K562 (cell line): ENCODE measurements at regions not wholly inside any gene's neighbourhood (a gene's known extent, or its start where the extent isn't known, plus 50 kb on each side); places are given as distances from the start of the nearest gene placed in this dataset.

Source experiments
- ATAC-seq: fragments of 200-7000 bp; cut with Tn5 transposase; 3 replicates; pipeline ENCODE4 v1.9.1; 2020; ENCODE audit warnings: moderate library complexity
- BruUV-seq: library from RNA; stranded (reverse); fragments of 400-500 nt; replicated peaks from 2 replicates; lab custom pipeline; 2021; lab: Mats Ljungman, UMichigan
- CTCF ChIA-PET: fragments of 300-600 bp; formaldehyde crosslinking; extraction: SDS; loops from one replicate; lab custom pipeline; 2021; ENCODE audit warnings: low intra/inter-chr PET ratio; lab: Yijun Ruan, JAX
- POLR2A ChIA-PET: fragments of 300-600, 350-650 bp; sonication (Branson Sonifier 250); formaldehyde crosslinking; extraction: SDS; loops from one replicate; lab custom pipeline; 2021; ENCODE audit warnings: antibody characterized with exemption, inconsistent platforms; lab: Yijun Ruan, JAX
- DNase-seq, 4 experiments: peaks; one replicate each; pipeline versions ENCODE4 v3.0.0 to v3.0.0-alpha.2; 2011 to 2018; ENCODE audit warnings: low spot score in 3 of 4, mixed read lengths in 3 of 4; ENCODE audit errors: extremely low read depth in 1 of 4
- FAIRE-seq: peaks from 2 replicates; lab custom pipeline; 2011; peaks lifted over from hg19 to GRCh38; lab: Jason Lieb, UNC
- H2AFZ ChIP-seq: 2 replicates; pipeline ENCODE4 v1.6.0; 2011; ENCODE audit warnings: low read depth, low read length, control low read depth, inconsistent platforms
- H3K27ac ChIP-seq: fragments of 200-600 bp; 3 replicates; pipeline ENCODE4 v1.8.0; 2011; ENCODE audit warnings: low read depth, mild to moderate bottlenecking, control low read depth, inconsistent platforms, low read length, moderate library complexity, mixed read lengths; ENCODE audit errors: extremely low read depth
- H3K27me3 ChIP-seq, 2 experiments: fragments of 300-600 bp in 1 of 2; 2 replicates in 1 of 2; 3 replicates in 1 of 2; pipeline versions ENCODE4 v1.6.0 to v1.8.0; 2011; ENCODE audit warnings: inconsistent platforms in 2 of 2, low read length in 2 of 2, mild to moderate bottlenecking in 1 of 2, mixed read lengths in 1 of 2, moderate library complexity in 1 of 2; ENCODE audit not compliant: control insufficient read depth in 2 of 2, insufficient read depth in 2 of 2
- H3K36me3 ChIP-seq: fragments of 300-600 bp; 3 replicates; pipeline ENCODE4 v1.8.0; 2011; ENCODE audit warnings: mild to moderate bottlenecking, low read length, inconsistent platforms; ENCODE audit not compliant: control insufficient read depth, insufficient read depth
- H3K4me1 ChIP-seq, 2 experiments: fragments of 200-600 bp in 1 of 2; replicated peaks in 1 of 2; 2 replicates in 1 of 2; 3 replicates in 1 of 2; pipeline versions ENCODE4 v1.5.1 to v1.8.0; 2011; ENCODE audit warnings: inconsistent platforms in 2 of 2, low read length in 2 of 2, mild to moderate bottlenecking in 1 of 2, mixed read lengths in 1 of 2, moderate library complexity in 1 of 2; ENCODE audit not compliant: control insufficient read depth in 2 of 2, insufficient read depth in 2 of 2
- H3K4me2 ChIP-seq: 2 replicates; pipeline ENCODE4 v1.6.1; 2011; ENCODE audit warnings: low read length, control low read depth, inconsistent platforms, mixed read lengths; ENCODE audit not compliant: insufficient read depth
- H3K4me3 ChIP-seq: fragments of 200-600 bp; sonication (generic), shearing (Covaris generic); 2 replicates; pipeline ENCODE4 v1.5.1; 2016; ENCODE audit warnings: control low read depth, inconsistent platforms
- H3K79me2 ChIP-seq: fragments of 200-600 bp; 3 replicates; pipeline ENCODE4 v1.8.0; 2011; ENCODE audit warnings: low read length, inconsistent platforms; ENCODE audit not compliant: control insufficient read depth, insufficient read depth
- H3K9ac ChIP-seq, 2 experiments: 2 replicates each; pipeline versions ENCODE4 v1.6.0 to v1.6.1; 2011; ENCODE audit warnings: low read depth in 2 of 2, low read length in 2 of 2, control low read depth in 1 of 2, inconsistent platforms in 1 of 2, mild to moderate bottlenecking in 1 of 2, mixed read lengths in 1 of 2; ENCODE audit not compliant: insufficient read depth in 1 of 2
- H3K9me1 ChIP-seq: one replicate; pipeline ENCODE4 v1.6.0; 2011; ENCODE audit warnings: inconsistent platforms, mild to moderate bottlenecking, low read length, moderate library complexity; ENCODE audit not compliant: control insufficient read depth, insufficient read depth
- H3K9me3 ChIP-seq: replicated peaks from 2 replicates; pipeline ENCODE4 v1.5.1; 2011; ENCODE audit warnings: low read depth, low read length, inconsistent platforms; ENCODE audit not compliant: control insufficient read depth, insufficient read depth
- H4K20me1 ChIP-seq: replicated peaks from 2 replicates; pipeline ENCODE4 v1.6.1; 2011; ENCODE audit warnings: low read length, inconsistent platforms, mixed read lengths; ENCODE audit not compliant: control insufficient read depth, insufficient read depth
- CBX3 ChIP-seq, 2 experiments: IDR thresholded peaks; 1 replicate in 1 of 2; 2 replicates in 1 of 2; pipeline ENCODE4 v1.6.1; 2012; ENCODE audit warnings: inconsistent platforms in 2 of 2, low read length in 2 of 2, borderline replicate concordance in 1 of 2, control low read depth in 1 of 2
- COPS2 ChIP-seq: fragments of 450-650 bp; conservative IDR thresholded peaks from 2 replicates; pipeline ENCODE4 v1.6.1; 2016; ENCODE audit warnings: mild to moderate bottlenecking, moderate library complexity
- CTCF ChIP-seq, 3 experiments: IDR thresholded peaks in 2 of 3; conservative IDR thresholded peaks in 1 of 3; 2 replicates each; pipeline ENCODE4 v1.5.1; 2011 to 2012; ENCODE audit warnings: low read length in 3 of 3, mild to moderate bottlenecking in 3 of 3, control low read depth in 2 of 3, improper control_type of control experiment in 1 of 3, inconsistent platforms in 1 of 3, low read depth in 1 of 3, mixed read lengths in 1 of 3, moderate library complexity in 1 of 3; ENCODE audit not compliant: insufficient read depth in 2 of 3
- FOXM1 ChIP-seq, 2 experiments: fragments of 450-650 bp in 1 of 2; sonication (generic) in 1 of 2; formaldehyde crosslinking in 1 of 2; IDR thresholded peaks; 2 replicates each; pipeline versions ENCODE4 v1.6.1 to v1.9.0; 2017 to 2022; ENCODE audit warnings: low read depth in 2 of 2, mild to moderate bottlenecking in 2 of 2, missing genetic modification reagents in 1 of 2, moderate library complexity in 1 of 2
- GATAD2A ChIP-seq: fragments of 450-650 bp; IDR thresholded peaks from 2 replicates; pipeline ENCODE4 v1.6.1; 2017
- RAD21 ChIP-seq, 2 experiments: fragments of 250-450 bp in 1 of 2; fragments of 450-650 bp in 1 of 2; sonication (Bioruptor Pico) in 1 of 2; formaldehyde crosslinking in 1 of 2; IDR thresholded peaks in 1 of 2; conservative IDR thresholded peaks in 1 of 2; 2 replicates each; pipeline versions ENCODE4 v1.4.0 to v1.8.0; 2020 to 2022; ENCODE audit warnings: mild to moderate bottlenecking in 2 of 2, moderate library complexity in 1 of 2
- RFX7 ChIP-seq: fragments of 250-450 bp; sonication (Bioruptor Pico); IDR thresholded peaks from 2 replicates; pipeline ENCODE4 v1.5.1; 2021; ENCODE audit warnings: mild to moderate bottlenecking
- SP2 ChIP-seq: IDR thresholded peaks from 2 replicates; pipeline ENCODE4 v1.6.1; 2011; ENCODE audit warnings: mild to moderate bottlenecking, low read depth, low read length, moderate library complexity; ENCODE audit not compliant: poor library complexity, severe bottlenecking; ENCODE audit errors: extremely low read depth
- WGBS: fragments of 100-300 bp; shearing (Covaris generic); methylation state at CpG from one replicate; pipeline ENCODE4 v1.1.6; 2016; ENCODE audit warnings: low coverage, mixed read lengths; ENCODE audit not compliant: insufficient coverage; ENCODE audit errors: missing lambda C conversion rate; 5-methylcytosine and 5-hydroxymethylcytosine counted together
- in situ Hi-C: fragments of 300-500 bp; cut with MboI; formaldehyde crosslinking; loops from 4 replicates; pipeline ENCODE4 v1.15.0; 2018; ENCODE audit warnings: inconsistent platforms, mixed read lengths
- intact Hi-C: fragments of 100-400 bp; cut with micrococcal nuclease; formaldehyde crosslinking; loops from 2 replicates; pipeline ENCODE4 v1.14.2; 2022
- TF ChIP-seq, protein P1 (sequence below), 2 experiments: fragments of 450-650 bp; formaldehyde crosslinking in 1 of 2; IDR thresholded peaks; 2 replicates each; pipeline versions ENCODE4 v1.4.0 to v1.6.1; 2014 to 2020; ENCODE audit warnings: mild to moderate bottlenecking in 2 of 2, borderline replicate concordance in 1 of 2, low read depth in 1 of 2

DNA sequence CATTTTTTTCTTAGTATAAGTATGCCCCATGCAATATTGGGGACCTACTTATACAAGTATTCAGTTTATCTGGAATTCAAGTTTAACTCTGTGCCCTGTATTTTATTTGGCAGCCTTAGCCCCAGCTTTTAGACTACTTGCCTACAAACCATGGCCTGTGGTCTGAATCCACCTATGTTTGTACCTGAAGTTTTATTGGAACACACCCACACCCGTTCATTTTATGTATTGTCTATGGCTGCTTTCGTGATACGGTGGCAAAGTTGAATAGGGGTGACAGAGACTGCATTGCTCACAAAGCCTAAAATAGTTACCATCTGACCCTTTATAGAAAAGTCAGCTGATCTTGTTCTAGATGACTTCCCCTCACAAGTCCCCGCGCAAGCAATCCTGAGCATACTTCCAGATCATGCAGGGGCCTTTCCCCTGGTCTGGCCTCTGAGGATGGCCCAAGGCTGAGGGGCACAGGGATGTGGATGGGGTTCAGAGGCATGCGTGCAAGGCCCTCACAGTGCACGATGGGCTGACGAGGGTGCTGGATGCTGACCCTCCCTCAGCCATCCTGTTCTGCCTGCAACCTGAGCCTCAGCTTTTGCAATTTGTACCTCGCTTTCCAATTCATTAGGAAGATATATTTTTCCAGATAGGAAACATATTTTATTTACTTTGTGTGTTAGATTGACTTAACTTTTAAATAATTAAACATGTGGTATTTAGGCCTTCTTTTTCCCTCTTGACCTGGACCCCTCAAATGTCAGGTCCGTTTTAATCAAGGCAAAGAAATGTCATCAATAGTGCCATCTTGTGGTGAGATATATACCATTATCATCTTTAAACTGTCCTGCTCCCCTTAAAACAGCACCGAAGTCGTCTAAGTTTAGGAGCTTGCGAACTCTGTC, 527.3 kb upstream of the CCDC196 start:
- no peaks in the 10 kb centered on the region for H3K36me3 ChIP-seq
- H3K79me2 ChIP-seq = no peaks in the 10 kb centered on the region
- intact Hi-C loops (loop anchor here (2.0 to 10.0 kb wide), 4 partner anchors 134 to 794 kb away; no protein-coding TSS in a partner anchor), in situ Hi-C loops (loop anchor here (10.0 to 25.0 kb wide), 2 partner anchors 547 to 794 kb away; partner anchors contain the start of gene FUT8)
- no peak overlapping the region for H3K4me2 ChIP-seq
- peak; percentile 24 to 30 (median 26) for DNase-seq
- no peaks in the 10 kb centered on the region; a peak in 1 of 5 replicates for H3K27me3 ChIP-seq
- POLR2A ChIA-PET = no interaction called here
- H3K9me3 ChIP-seq = no peaks in the 10 kb centered on the region
- no peaks in the 10 kb centered on the region for H3K9me1 ChIP-seq
- WGBS = 10% methylated on average over 11 of the region's 13 CpGs
- no TSS peak for BruUV-seq
- ATAC-seq = peak; percentile 76
- no peak overlapping the region for H3K27ac ChIP-seq
- H2AFZ ChIP-seq = no peak overlapping the region
- no peak overlapping the region for H3K4me3 ChIP-seq
- H3K9ac ChIP-seq = no peak overlapping the region
- no peaks in the 10 kb centered on the region for H4K20me1 ChIP-seq
- H3K4me1 ChIP-seq = no peaks in the 10 kb centered on the region
- CTCF ChIA-PET = interaction anchor here (0.7 to 1.7 kb wide), 3 partner anchors 547 to 1157 kb away, joined by 3 to 9 read pairs (median 3); no protein-coding TSS in a partner anchor
- peak; percentile 49 for FAIRE-seq
- TF ChIP-seq CBX3 (IDR thresholded peaks at IDR 0.05; ENCODE audit: borderline replicate concordance in 1 of 2, low read length in 2 of 2) (no peak), CTCF (IDR thresholded peaks at IDR 0.05 in 2 of 3, conservative IDR thresholded peaks at IDR 0.05 in 1 of 3; ENCODE audit: insufficient read depth in 2 of 3, low read depth in 1 of 3, low read length in 3 of 3) (peak in 1 of 3 experiments; percentile 50; a peak in 3 of 6 replicates), GATAD2A (no peak), RAD21 (CRISPR knock-in tag; conservative IDR thresholded peaks at IDR 0.05 in 1 of 2, IDR thresholded peaks at IDR 0.05 in 1 of 2) (peak; percentile 50 to 63), FOXM1 (IDR thresholded peaks at IDR 0.05; ENCODE audit: low read depth) (no peak), FOXM1 (CRISPR knock-in tag; IDR thresholded peaks at IDR 0.05; ENCODE audit: low read depth) (no peak), RFX7 (CRISPR knock-in tag) (no peak), COPS2 (no peak), SP2 (no peak)
- TF ChIP-seq, protein P1, sequence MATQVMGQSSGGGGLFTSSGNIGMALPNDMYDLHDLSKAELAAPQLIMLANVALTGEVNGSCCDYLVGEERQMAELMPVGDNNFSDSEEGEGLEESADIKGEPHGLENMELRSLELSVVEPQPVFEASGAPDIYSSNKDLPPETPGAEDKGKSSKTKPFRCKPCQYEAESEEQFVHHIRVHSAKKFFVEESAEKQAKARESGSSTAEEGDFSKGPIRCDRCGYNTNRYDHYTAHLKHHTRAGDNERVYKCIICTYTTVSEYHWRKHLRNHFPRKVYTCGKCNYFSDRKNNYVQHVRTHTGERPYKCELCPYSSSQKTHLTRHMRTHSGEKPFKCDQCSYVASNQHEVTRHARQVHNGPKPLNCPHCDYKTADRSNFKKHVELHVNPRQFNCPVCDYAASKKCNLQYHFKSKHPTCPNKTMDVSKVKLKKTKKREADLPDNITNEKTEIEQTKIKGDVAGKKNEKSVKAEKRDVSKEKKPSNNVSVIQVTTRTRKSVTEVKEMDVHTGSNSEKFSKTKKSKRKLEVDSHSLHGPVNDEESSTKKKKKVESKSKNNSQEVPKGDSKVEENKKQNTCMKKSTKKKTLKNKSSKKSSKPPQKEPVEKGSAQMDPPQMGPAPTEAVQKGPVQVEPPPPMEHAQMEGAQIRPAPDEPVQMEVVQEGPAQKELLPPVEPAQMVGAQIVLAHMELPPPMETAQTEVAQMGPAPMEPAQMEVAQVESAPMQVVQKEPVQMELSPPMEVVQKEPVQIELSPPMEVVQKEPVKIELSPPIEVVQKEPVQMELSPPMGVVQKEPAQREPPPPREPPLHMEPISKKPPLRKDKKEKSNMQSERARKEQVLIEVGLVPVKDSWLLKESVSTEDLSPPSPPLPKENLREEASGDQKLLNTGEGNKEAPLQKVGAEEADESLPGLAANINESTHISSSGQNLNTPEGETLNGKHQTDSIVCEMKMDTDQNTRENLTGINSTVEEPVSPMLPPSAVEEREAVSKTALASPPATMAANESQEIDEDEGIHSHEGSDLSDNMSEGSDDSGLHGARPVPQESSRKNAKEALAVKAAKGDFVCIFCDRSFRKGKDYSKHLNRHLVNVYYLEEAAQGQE (IDR thresholded peaks at IDR 0.05; ENCODE audit: borderline replicate concordance) = peak; percentile 22; the same call in 1 of the 2 replicates
- TF ChIP-seq, protein P1 (CRISPR knock-in tag; IDR thresholded peaks at IDR 0.05; ENCODE audit: low read depth) = no peak
